Keratinocyte (primary cell): ENCODE measurements at regions not wholly inside any gene's neighbourhood (a gene's known extent, or its start where the extent isn't known, plus 50 kb on each side); places are given as distances from the start of the nearest gene placed in this dataset.

Experiments used
- DNase-seq: peaks from one replicate; pipeline ENCODE4 v3.0.0-alpha.2; 2011; ENCODE audit warnings: low read depth, missing footprints, low spot score
- FAIRE-seq: peaks from 2 replicates; lab custom pipeline; 2011; peaks lifted over from hg19 to GRCh38; lab: Jason Lieb, UNC
- H2AFZ ChIP-seq: 2 replicates; pipeline ENCODE4 v1.6.0; 2012; ENCODE audit warnings: low read length, control low read depth, inconsistent platforms; ENCODE audit not compliant: control insufficient read depth
- H3K27ac ChIP-seq: 2 replicates; pipeline ENCODE4 v1.5.1; 2011; ENCODE audit warnings: low read length; ENCODE audit not compliant: control insufficient read depth, insufficient read depth
- H3K27me3 ChIP-seq: 3 replicates; pipeline ENCODE4 v1.6.0; 2011; ENCODE audit warnings: low read length; ENCODE audit not compliant: control insufficient read depth, insufficient read depth; ENCODE audit errors: extremely low read depth
- H3K36me3 ChIP-seq, 2 experiments: 2 replicates in 1 of 2; 3 replicates in 1 of 2; pipeline ENCODE4 v1.5.1; 2011; ENCODE audit warnings: low read length in 2 of 2, mild to moderate bottlenecking in 1 of 2; ENCODE audit not compliant: control insufficient read depth in 2 of 2, insufficient read depth in 2 of 2; ENCODE audit errors: extremely low read depth in 1 of 2
- H3K4me1 ChIP-seq: 3 replicates; pipeline ENCODE4 v1.5.1; 2011; ENCODE audit warnings: low read length; ENCODE audit not compliant: control insufficient read depth, insufficient read depth; ENCODE audit errors: extremely low read depth
- H3K4me2 ChIP-seq: 3 replicates; pipeline ENCODE4 v1.6.0; 2011; ENCODE audit warnings: low read depth, low read length; ENCODE audit not compliant: control insufficient read depth, insufficient read depth; ENCODE audit errors: extremely low read depth
- H3K4me3 ChIP-seq, 3 experiments: fragments of 200-600 bp in 1 of 3; sonication (generic) in 1 of 3; 2 replicates in 2 of 3; 3 replicates in 1 of 3; pipeline ENCODE4 v1.5.1; 2011 to 2016; ENCODE audit warnings: low read length in 3 of 3, mild to moderate bottlenecking in 3 of 3, control low read depth in 2 of 3, inconsistent platforms in 1 of 3, low read depth in 1 of 3, mixed read lengths in 1 of 3, mixed run types in 1 of 3, moderate library complexity in 1 of 3; ENCODE audit not compliant: control insufficient read depth in 2 of 3, insufficient read depth in 2 of 3; ENCODE audit errors: extremely low read depth in 1 of 3
- H3K79me2 ChIP-seq: 2 replicates; pipeline ENCODE4 v1.6.0; 2012; ENCODE audit warnings: low read length; ENCODE audit not compliant: control insufficient read depth, insufficient read depth
- H3K9ac ChIP-seq: 3 replicates; pipeline ENCODE4 v1.6.0; 2011; ENCODE audit warnings: low read length; ENCODE audit not compliant: control insufficient read depth, insufficient read depth; ENCODE audit errors: extremely low read depth
- H3K9me1 ChIP-seq: 3 replicates; pipeline ENCODE4 v1.6.0; 2011; ENCODE audit warnings: low read length; ENCODE audit not compliant: control insufficient read depth, insufficient read depth; ENCODE audit errors: extremely low read depth
- H3K9me3 ChIP-seq: 2 replicates; pipeline ENCODE4 v1.5.1; 2012; ENCODE audit warnings: low read depth, low read length; ENCODE audit not compliant: control insufficient read depth
- H4K20me1 ChIP-seq: 3 replicates; pipeline ENCODE4 v1.6.0; 2011; ENCODE audit warnings: low read length; ENCODE audit not compliant: control insufficient read depth, insufficient read depth; ENCODE audit errors: extremely low read depth
- CTCF ChIP-seq, 3 experiments: IDR thresholded peaks in 1 of 3; conservative IDR thresholded peaks in 1 of 3; optimal IDR thresholded peaks in 1 of 3; 2 replicates in 2 of 3; 3 replicates in 1 of 3; pipeline versions ENCODE3 to v1.5.1; 2011; ENCODE audit warnings: low read length in 3 of 3, mild to moderate bottlenecking in 3 of 3, moderate library complexity in 2 of 3, control low read depth in 1 of 3, inconsistent platforms in 1 of 3; ENCODE audit not compliant: insufficient read depth in 2 of 3; ENCODE audit errors: extremely low read depth in 1 of 3
- EZH2 ChIP-seq: IDR thresholded peaks from one replicate; pipeline ENCODE4 v1.6.1; 2012; ENCODE audit warnings: inconsistent platforms, mild to moderate bottlenecking, low read length, moderate library complexity
- dilution Hi-C: fragments of 300-500 bp; cut with MboI; formaldehyde crosslinking; loops from one replicate; pipeline ENCODE4 v1.7.0; 2020; ENCODE audit warnings: low sequenced_read_pairs; ENCODE audit not compliant: extremely low pct_ligation_motif_present

- no peak for FAIRE-seq
- Histone ChIP-seq H4K20me1 (no peaks in the 10 kb centered on the region), H3K4me1 (no peaks in the 10 kb centered on the region), H3K9ac (no peak overlapping the region), H3K27me3 (no peaks in the 10 kb centered on the region), H3K79me2 (no peaks in the 10 kb centered on the region), H3K9me1 (no peaks in the 10 kb centered on the region), H3K27ac (no peak overlapping the region), H3K36me3 (no peaks in the 10 kb centered on the region), H3K4me2 (no peak overlapping the region), H3K9me3 (no peaks in the 10 kb centered on the region), H3K4me3 (no peak overlapping the region), H2AFZ (no peak overlapping the region)
- no peak for DNase-seq
- dilution Hi-C loops, result no loop called here
- TF ChIP-seq CTCF (optimal IDR thresholded peaks at IDR 0.05 in 1 of 3, IDR thresholded peaks at IDR 0.05 in 1 of 3, conservative IDR thresholded peaks at IDR 0.05 in 1 of 3; ENCODE audit: extremely low read depth in 1 of 3, insufficient read depth in 2 of 3, low read length in 3 of 3) (no peak), EZH2 (no peak)
These were observed 50.4 kb upstream of the TSPAN8 start for GRCh38 chr12:71208053-71208685.
